HG03520 (cell line): ENCODE measurements at regions not wholly inside any gene's neighbourhood (a gene's known extent, or its start where the extent isn't known, plus 50 kb on each side); places are given as distances from the start of the nearest gene placed in this dataset.
"Not testable (repeated sequence)": the region's sequence is repeated elsewhere in the genome, so short reads cannot be mapped to it uniquely, and the experiment has no call there.

ENCODE experiments used
- ATAC-seq: cut with Tn5 transposase; IDR thresholded peaks from one replicate; pipeline ENCODE4 v1.9.1; 2021; ENCODE audit warnings: mild to moderate bottlenecking, moderate library complexity; ENCODE audit not compliant: unreplicated experiment

GRCh38 chr18:44280479-44280878 lies 400.2 kb upstream of the SETBP1 start:
- no peak for ATAC-seq

- ATAC-seq = no peak
Measured at GRCh38 chr18:44286049-44286448, 394.6 kb upstream of the SETBP1 start.

- ATAC-seq = no peak
Measured at GRCh38 chr18:44290366-44290977, 390.2 kb upstream of the SETBP1 start.

GRCh38 chr18:44298566-44298965 lies 382.1 kb upstream of the SETBP1 start:
- ATAC-seq = no peak

GRCh38 chr18:44309185-44309584 lies 371.5 kb upstream of the SETBP1 start:
- no peak for ATAC-seq

GRCh38 chr18:44320619-44321460 lies 359.8 kb upstream of the SETBP1 start:
- ATAC-seq = no peak

GRCh38 chr18:44321868-44322590 lies 358.7 kb upstream of the SETBP1 start:
- no peak for ATAC-seq

GRCh38 chr18:44323125-44323524 lies 357.6 kb upstream of the SETBP1 start:
- ATAC-seq = no peak

GRCh38 chr18:44324361-44324760 lies 356.3 kb upstream of the SETBP1 start:
- ATAC-seq = no peak

- no peak for ATAC-seq
Measured at GRCh38 chr18:44325903-44326635, 354.6 kb upstream of the SETBP1 start.

- ATAC-seq = no peak
Measured at GRCh38 chr18:44331656-44332570, 348.8 kb upstream of the SETBP1 start.

- ATAC-seq = no peak
Measured at GRCh38 chr18:44341759-44342158, 338.9 kb upstream of the SETBP1 start.

- no peak for ATAC-seq
Measured at GRCh38 chr18:44342162-44342561, 338.5 kb upstream of the SETBP1 start.

- ATAC-seq = no peak
Measured at GRCh38 chr18:44342946-44343345, 337.7 kb upstream of the SETBP1 start.

- no peak for ATAC-seq
Measured at GRCh38 chr18:44343570-44343969, 337.1 kb upstream of the SETBP1 start.

GRCh38 chr18:44356566-44357157 lies 324.0 kb upstream of the SETBP1 start:
- ATAC-seq = no peak

GRCh38 chr18:44358402-44358801 lies 322.3 kb upstream of the SETBP1 start:
- ATAC-seq = no peak

GRCh38 chr18:44359741-44360140 lies 320.9 kb upstream of the SETBP1 start:
- ATAC-seq = not testable (repeated sequence)

- not testable (repeated sequence) for ATAC-seq
Measured at GRCh38 chr18:44362213-44362612, 318.5 kb upstream of the SETBP1 start.

GRCh38 chr18:44370861-44371260 lies 309.8 kb upstream of the SETBP1 start:
- ATAC-seq = no peak
